GM21526 (cell line): ENCODE measurements at regions not wholly inside any gene's neighbourhood (a gene's known extent, or its start where the extent isn't known, plus 50 kb on each side); places are given as distances from the start of the nearest gene placed in this dataset.
"Not testable (repeated sequence)": the region's sequence is repeated elsewhere in the genome, so short reads cannot be mapped to it uniquely, and the experiment has no call there.

Source experiments
- ATAC-seq: cut with Tn5 transposase; IDR thresholded peaks from one replicate; pipeline ENCODE4 v1.9.1; 2021; ENCODE audit warnings: moderate library complexity; ENCODE audit not compliant: unreplicated experiment, low FRiP score

- ATAC-seq, result no peak
Observed at GRCh38 chr12:24530689-24531088, 418.2 kb downstream of the BCAT1 start.

- no peak for ATAC-seq
Observed at GRCh38 chr12:24527102-24527501, 421.8 kb downstream of the BCAT1 start.

GRCh38 chr12:24522736-24523135, 426.2 kb downstream of the BCAT1 start:
- no peak for ATAC-seq

GRCh38 chr12:24519759-24520158, 429.1 kb downstream of the BCAT1 start:
- ATAC-seq, result no peak

GRCh38 chr12:24517000-24517399, 431.9 kb downstream of the BCAT1 start:
- no peak for ATAC-seq

GRCh38 chr12:24510581-24511125, 438.2 kb downstream of the BCAT1 start:
- ATAC-seq, result no peak

- no peak for ATAC-seq
Observed at GRCh38 chr12:24507827-24508226, 441.1 kb downstream of the BCAT1 start.

- no peak for ATAC-seq
Observed at GRCh38 chr12:24505366-24506015, 443.4 kb downstream of the BCAT1 start.

GRCh38 chr12:24503477-24503876, 445.4 kb downstream of the BCAT1 start:
- ATAC-seq, result not testable (repeated sequence)

GRCh38 chr12:24500831-24501230, 448.1 kb downstream of the BCAT1 start:
- no peak for ATAC-seq

GRCh38 chr12:24500421-24500820, 448.5 kb downstream of the BCAT1 start:
- ATAC-seq, result no peak

GRCh38 chr12:24499151-24500146, 449.5 kb downstream of the BCAT1 start:
- ATAC-seq, result no peak

GRCh38 chr12:24496755-24497154, 452.1 kb downstream of the BCAT1 start:
- ATAC-seq, result no peak

- no peak for ATAC-seq
Observed at GRCh38 chr12:24494401-24494800, 454.5 kb downstream of the BCAT1 start.

GRCh38 chr12:24491968-24492367, 456.9 kb downstream of the BCAT1 start:
- no peak for ATAC-seq

- no peak for ATAC-seq
Observed at GRCh38 chr12:24489939-24490338, 459.0 kb downstream of the BCAT1 start.

- ATAC-seq, result no peak
Observed at GRCh38 chr12:24488906-24489619, 459.8 kb downstream of the BCAT1 start.

- no peak for ATAC-seq
Observed at GRCh38 chr12:24488091-24488596, 460.8 kb downstream of the BCAT1 start.

- no peak for ATAC-seq
Observed at GRCh38 chr12:24487606-24488005, 461.3 kb downstream of the BCAT1 start.

GRCh38 chr12:24483732-24484131, 465.2 kb downstream of the BCAT1 start:
- no peak for ATAC-seq
